HepG2 (cell line): ENCODE measurements at regions not wholly inside any gene's neighbourhood (a gene's known extent, or its start where the extent isn't known, plus 50 kb on each side); places are given as distances from the start of the nearest gene placed in this dataset.

Experiments
- ADNP ChIP-seq: sonication (generic); formaldehyde crosslinking; IDR thresholded peaks from 2 replicates; pipeline ENCODE4 v1.4.0; 2020; ENCODE audit warnings: missing genetic modification reagents
- AFF4 ChIP-seq: sonication (generic); formaldehyde crosslinking; IDR thresholded peaks from 2 replicates; pipeline ENCODE4 v1.4.0; 2020; ENCODE audit warnings: missing genetic modification reagents
- HHEX ChIP-seq: IDR thresholded peaks from 2 replicates; pipeline ENCODE4 v1.6.1; 2016; ENCODE audit warnings: control low read depth
- MAFF ChIP-seq: IDR thresholded peaks from 2 replicates; pipeline ENCODE4 v1.6.1; 2011; ENCODE audit warnings: low read depth, low read length, improper control_type of control experiment
- MIER2 ChIP-seq: IDR thresholded peaks from 2 replicates; pipeline ENCODE4 v1.6.1; 2016; ENCODE audit warnings: missing biosample characterization, missing genetic modification reagents
- MYC ChIP-seq: sonication (generic); formaldehyde crosslinking; IDR thresholded peaks from 2 replicates; pipeline ENCODE4 v1.9.0; 2021; ENCODE audit warnings: missing genetic modification reagents, borderline replicate concordance
- MZF1 ChIP-seq: sonication (generic); formaldehyde crosslinking; IDR thresholded peaks from 2 replicates; pipeline ENCODE4 v1.8.1; 2023; ENCODE audit warnings: mild to moderate bottlenecking, missing genetic modification reagents, borderline replicate concordance
- TEF ChIP-seq: sonication (generic); formaldehyde crosslinking; IDR thresholded peaks from 2 replicates; pipeline ENCODE4 v1.5.0; 2020; ENCODE audit warnings: missing genetic modification reagents
- USF2 ChIP-seq, 2 experiments: sonication (generic) in 1 of 2; formaldehyde crosslinking in 1 of 2; IDR thresholded peaks; 2 replicates each; pipeline versions ENCODE4 v1.5.1 to v1.6.1; 2011 to 2020; ENCODE audit warnings: borderline replicate concordance in 1 of 2, low read depth in 1 of 2, low read length in 1 of 2, mild to moderate bottlenecking in 1 of 2, missing genetic modification reagents in 1 of 2, moderate library complexity in 1 of 2
- ZBTB1 ChIP-seq: sonication (generic); formaldehyde crosslinking; IDR thresholded peaks from 2 replicates; pipeline ENCODE4 v1.4.0; 2020; ENCODE audit warnings: missing genetic modification reagents, borderline replicate concordance
- ZHX2 ChIP-seq, 2 experiments: sonication (generic) in 1 of 2; formaldehyde crosslinking in 1 of 2; IDR thresholded peaks; 2 replicates each; pipeline versions ENCODE4 v1.6.1 to v1.9.0; 2014 to 2022; ENCODE audit warnings: antibody characterized with exemption in 1 of 2, borderline replicate concordance in 1 of 2, inconsistent platforms in 1 of 2, low read depth in 1 of 2, missing genetic modification reagents in 1 of 2
- ZNF292 ChIP-seq: sonication (generic); formaldehyde crosslinking; IDR thresholded peaks from 2 replicates; pipeline ENCODE4 v1.8.1; 2022; ENCODE audit warnings: mild to moderate bottlenecking, low read depth, missing genetic modification reagents, borderline replicate concordance

DNA sequence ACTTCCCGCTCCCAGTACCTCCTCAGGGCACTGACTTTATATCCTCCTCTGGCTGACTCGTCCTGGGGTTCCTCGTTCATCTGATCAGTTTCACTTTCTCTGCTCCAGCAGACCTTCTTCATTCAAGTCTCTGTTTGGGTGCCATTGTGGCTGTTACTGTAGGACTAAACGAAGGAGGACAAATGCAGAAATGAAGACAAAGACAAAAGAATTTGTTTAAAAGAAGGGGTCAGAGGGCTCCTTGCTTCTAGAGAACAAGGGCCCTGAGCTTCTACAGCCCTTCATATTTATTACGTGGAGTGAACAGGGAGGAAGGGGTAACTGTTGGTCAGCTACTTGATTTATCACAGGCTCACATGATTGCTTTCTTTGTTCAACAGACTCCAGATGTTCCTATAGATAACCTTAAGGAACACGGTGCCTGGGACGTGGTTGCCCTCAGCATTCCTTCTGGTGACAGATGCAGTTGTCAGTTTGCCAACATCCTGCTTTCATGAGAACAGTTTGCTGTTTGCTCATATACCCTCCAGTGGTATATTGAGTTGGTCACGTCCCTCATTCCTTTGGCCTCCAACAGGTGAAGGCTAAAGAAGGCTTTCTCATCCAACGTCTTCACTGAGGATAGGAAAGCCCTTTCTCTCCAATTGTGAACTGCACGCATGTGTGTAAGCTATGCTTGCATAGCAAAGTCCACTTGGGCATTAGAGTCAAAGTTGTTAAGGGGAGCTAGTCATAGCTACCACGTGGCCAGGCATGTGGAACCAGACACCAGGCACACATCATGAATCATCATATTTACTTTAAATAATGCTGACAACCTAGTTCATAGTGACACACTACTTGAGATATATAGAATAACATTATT, 69.1 kb upstream of the BTN3A2 start (continued):
- TF ChIP-seq AFF4 (CRISPR knock-in tag) (0 out of 2 replicates have a peak, but pooled peaks have one; percentile 33), USF2 (IDR thresholded peaks at IDR 0.05; ENCODE audit: low read depth, low read length) (peak; percentile 83), USF2 (CRISPR knock-in tag; IDR thresholded peaks at IDR 0.05; ENCODE audit: borderline replicate concordance) (peak; percentile 74; the same call in 1 of the 2 replicates), TEF (no peak), ZBTB1 (CRISPR knock-in tag) (0 out of 2 replicates have a peak, but pooled peaks have one; percentile 34), MAFF (peak; percentile 99), MIER2 (CRISPR knock-in tag) (0 out of 2 replicates have a peak, but pooled peaks have one; percentile 53), MYC (CRISPR knock-in tag) (peak; percentile 82), HHEX (CRISPR knock-in tag) (no peak), ZNF292 (CRISPR knock-in tag) (peak; percentile 75; the same call in 1 of the 2 replicates), MZF1 (CRISPR knock-in tag) (peak; percentile 58; the same call in 1 of the 2 replicates), ADNP (CRISPR knock-in tag) (no peak), ZHX2 (IDR thresholded peaks at IDR 0.05; ENCODE audit: low read depth) (no peak), ZHX2 (CRISPR knock-in tag; IDR thresholded peaks at IDR 0.05; ENCODE audit: borderline replicate concordance) (peak; percentile 18; the same call in 1 of the 2 replicates)
